Progenitor cell of endocrine pancreas (in vitro differentiated cells): ENCODE measurements at regions not wholly inside any gene's neighbourhood (a gene's known extent, or its start where the extent isn't known, plus 50 kb on each side); places are given as distances from the start of the nearest gene placed in this dataset.

Source experiments
- DNase-seq: peaks from one replicate; pipeline ENCODE4 v3.0.0; 2021; ENCODE audit warnings: low spot score; ENCODE audit not compliant: unreplicated experiment
- H3K27ac Mint-ChIP-seq: 2 replicates; pipeline ENCODE4 v1.8.0; 2021; ENCODE audit warnings: mild to moderate bottlenecking, moderate library complexity, mixed read lengths
- H3K27me3 Mint-ChIP-seq: 2 replicates; pipeline ENCODE4 v1.8.0; 2021; ENCODE audit warnings: mixed read lengths
- H3K36me3 Mint-ChIP-seq: 2 replicates; pipeline ENCODE4 v1.8.0; 2022; ENCODE audit warnings: mixed read lengths; ENCODE audit not compliant: insufficient read depth
- H3K4me1 Mint-ChIP-seq: 2 replicates; pipeline ENCODE4 v1.8.0; 2021; ENCODE audit warnings: low read depth, mixed read lengths
- H3K4me3 Mint-ChIP-seq: 2 replicates; pipeline ENCODE4 v1.8.0; 2021; ENCODE audit warnings: low read depth, mild to moderate bottlenecking, moderate library complexity, mixed read lengths
- H3K9me3 Mint-ChIP-seq: 2 replicates; pipeline ENCODE4 v1.8.0; 2021; ENCODE audit warnings: low read depth, mixed read lengths
- TF ChIP-seq, protein P1 (sequence below): fragments of 200-600 bp; sonication (generic); IDR thresholded peaks from one replicate; pipeline ENCODE4 v1.5.0; 2021; ENCODE audit warnings: antibody characterized with exemption, mild to moderate bottlenecking; ENCODE audit not compliant: unreplicated experiment

DNA sequence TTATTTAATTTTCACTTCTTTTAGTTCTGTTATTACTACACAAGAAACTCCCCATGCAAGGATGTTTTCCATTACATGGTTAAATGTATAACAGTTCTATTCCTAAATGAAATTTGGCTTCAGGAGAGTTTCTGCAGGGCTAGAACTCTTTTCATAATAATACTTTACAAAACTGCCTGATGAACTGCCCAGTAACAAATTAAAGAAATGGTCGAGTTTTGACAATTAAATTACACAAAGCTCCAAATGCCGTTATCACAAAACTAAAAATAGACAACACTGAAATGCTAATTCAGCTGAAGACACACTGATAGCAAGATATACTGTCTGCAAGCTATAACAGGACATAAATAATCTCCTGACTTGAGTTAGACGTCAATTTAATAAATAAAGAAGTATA lies 435.2 kb upstream of the CCDC54 start:
- peaks cover 4% of the 10 kb centered on the region for H3K9me3 Mint-ChIP-seq

DNA sequence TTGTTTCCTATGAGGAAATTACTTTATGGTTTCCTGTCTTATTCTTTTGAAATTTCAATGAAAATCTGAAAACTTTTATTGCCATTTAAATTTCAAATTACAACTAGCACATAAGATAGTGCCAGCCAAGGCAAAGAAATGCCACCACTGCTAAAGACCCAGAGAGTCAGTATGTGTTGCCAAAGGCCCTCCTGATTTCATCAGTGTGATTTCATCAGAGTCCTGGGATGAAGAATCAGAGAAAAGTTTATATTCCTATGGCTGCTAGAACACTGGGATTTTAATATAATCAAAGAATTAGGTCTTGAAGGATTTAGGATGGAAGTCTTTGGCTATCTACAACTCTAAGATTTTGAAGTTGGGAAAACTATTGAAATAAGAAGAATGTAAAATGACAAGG lies 434.2 kb upstream of the CCDC54 start:
- TF ChIP-seq, protein P1, sequence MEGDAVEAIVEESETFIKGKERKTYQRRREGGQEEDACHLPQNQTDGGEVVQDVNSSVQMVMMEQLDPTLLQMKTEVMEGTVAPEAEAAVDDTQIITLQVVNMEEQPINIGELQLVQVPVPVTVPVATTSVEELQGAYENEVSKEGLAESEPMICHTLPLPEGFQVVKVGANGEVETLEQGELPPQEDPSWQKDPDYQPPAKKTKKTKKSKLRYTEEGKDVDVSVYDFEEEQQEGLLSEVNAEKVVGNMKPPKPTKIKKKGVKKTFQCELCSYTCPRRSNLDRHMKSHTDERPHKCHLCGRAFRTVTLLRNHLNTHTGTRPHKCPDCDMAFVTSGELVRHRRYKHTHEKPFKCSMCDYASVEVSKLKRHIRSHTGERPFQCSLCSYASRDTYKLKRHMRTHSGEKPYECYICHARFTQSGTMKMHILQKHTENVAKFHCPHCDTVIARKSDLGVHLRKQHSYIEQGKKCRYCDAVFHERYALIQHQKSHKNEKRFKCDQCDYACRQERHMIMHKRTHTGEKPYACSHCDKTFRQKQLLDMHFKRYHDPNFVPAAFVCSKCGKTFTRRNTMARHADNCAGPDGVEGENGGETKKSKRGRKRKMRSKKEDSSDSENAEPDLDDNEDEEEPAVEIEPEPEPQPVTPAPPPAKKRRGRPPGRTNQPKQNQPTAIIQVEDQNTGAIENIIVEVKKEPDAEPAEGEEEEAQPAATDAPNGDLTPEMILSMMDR: no peak
- Mint-ChIP-seq H3K27ac (no peak overlapping the region), H3K9me3 (peaks cover 4% of the 10 kb centered on the region), H3K36me3 (no peaks in the 10 kb centered on the region), H3K4me3 (no peak overlapping the region), H3K4me1 (peaks cover 2% of the 10 kb centered on the region), H3K27me3 (no peaks in the 10 kb centered on the region)
- DNase-seq: no peak

More for the DNA sequence above, 435.2 kb upstream of the CCDC54 start:
- Mint-ChIP-seq H3K4me3 (no peak overlapping the region), H3K4me1 (peaks cover 2% of the 10 kb centered on the region), H3K36me3 (no peaks in the 10 kb centered on the region), H3K27me3 (no peaks in the 10 kb centered on the region), H3K27ac (no peak overlapping the region)
- no peak for DNase-seq
- TF ChIP-seq, protein P1: no peak

DNA sequence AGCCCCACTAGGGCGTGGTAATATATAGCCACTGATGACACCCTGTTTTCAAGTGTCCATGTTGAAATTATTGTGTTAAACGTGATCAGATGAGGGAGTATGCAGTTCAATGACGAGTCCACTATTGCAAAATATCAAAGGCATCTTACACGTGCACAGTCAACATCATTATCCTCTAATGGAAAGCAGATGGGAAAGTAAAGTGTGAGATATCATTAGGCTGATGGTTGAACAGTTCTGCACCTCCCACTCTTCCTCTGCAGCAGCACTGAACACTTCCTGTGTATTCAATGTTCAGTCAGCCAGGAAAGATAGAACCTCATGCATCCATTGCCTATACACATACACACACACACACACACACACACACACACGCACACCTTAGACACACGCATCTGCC lies 431.8 kb upstream of the CCDC54 start:
- H3K4me1 Mint-ChIP-seq: peaks cover 2% of the 10 kb centered on the region
- no peak overlapping the region for H3K27ac Mint-ChIP-seq
- no peak for DNase-seq
- no peaks in the 10 kb centered on the region for H3K27me3 Mint-ChIP-seq
- TF ChIP-seq, protein P1: no peak
- H3K36me3 Mint-ChIP-seq: no peaks in the 10 kb centered on the region
- peaks cover 3% of the 10 kb centered on the region for H3K9me3 Mint-ChIP-seq
- H3K4me3 Mint-ChIP-seq: no peak overlapping the region

DNA sequence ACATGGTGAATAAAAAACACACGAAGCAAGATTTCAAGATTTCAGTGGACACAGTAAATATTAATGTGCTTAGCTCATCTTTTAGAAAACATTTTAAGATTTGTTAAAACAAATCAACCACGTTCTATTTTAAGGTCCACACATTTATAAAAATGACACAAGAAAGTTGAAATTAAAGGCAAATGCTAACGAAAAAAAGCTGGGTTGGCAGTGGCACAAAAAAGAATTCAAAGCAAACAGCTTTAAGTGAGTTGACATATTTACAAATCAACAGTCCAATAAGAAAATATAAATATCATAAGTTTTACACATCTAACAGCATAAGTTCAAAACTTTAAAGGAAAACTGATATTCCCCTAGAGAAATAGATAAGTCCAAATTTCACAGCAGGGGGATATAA lies 430.4 kb upstream of the CCDC54 start:
- Mint-ChIP-seq H3K27ac (no peak overlapping the region), H3K27me3 (no peaks in the 10 kb centered on the region), H3K4me3 (no peak overlapping the region), H3K36me3 (no peaks in the 10 kb centered on the region), H3K4me1 (peaks cover 2% of the 10 kb centered on the region), H3K9me3 (peaks cover 3% of the 10 kb centered on the region)
- TF ChIP-seq, protein P1: no peak
- no peak for DNase-seq

DNA sequence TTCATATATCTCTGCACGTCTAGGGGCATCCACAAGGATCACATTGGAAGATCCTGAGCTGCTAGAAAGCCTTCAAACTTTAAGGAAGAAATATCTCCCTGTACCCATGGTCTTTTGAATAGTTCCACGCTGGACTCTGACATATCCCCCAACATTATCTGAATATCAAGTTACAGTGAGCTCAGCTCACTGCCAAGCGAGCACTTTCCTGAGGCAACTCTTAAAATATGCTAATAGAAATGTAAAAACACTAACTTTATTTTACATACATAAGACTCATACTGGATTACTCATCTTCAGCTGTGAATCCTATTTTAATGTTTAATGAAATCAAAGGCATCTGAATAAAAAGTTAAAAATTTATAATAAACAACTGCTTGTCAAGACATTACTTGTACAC lies 420.2 kb upstream of the CCDC54 start:
- Mint-ChIP-seq H3K9me3 (peaks cover 19% of the 10 kb centered on the region), H3K4me3 (no peak overlapping the region), H3K27me3 (no peaks in the 10 kb centered on the region), H3K4me1 (no peaks in the 10 kb centered on the region), H3K36me3 (peaks cover 1% of the 10 kb centered on the region), H3K27ac (no peak overlapping the region)
- TF ChIP-seq, protein P1: no peak
- no peak for DNase-seq
